Caco-2 (cell line): ENCODE measurements at regions not wholly inside any gene's neighbourhood (a gene's known extent, or its start where the extent isn't known, plus 50 kb on each side); places are given as distances from the start of the nearest gene placed in this dataset.
A peak's percentile ranks its signal among the peaks of the same experiment; 100 is the strongest.

Source experiments
- BruUV-seq: library from RNA; stranded (reverse); fragments of 400-500 nt; replicated peaks from 2 replicates; lab custom pipeline; 2021; lab: Mats Ljungman, UMichigan
- CTCF ChIA-PET: fragments of 300-600 bp; sonication (Branson Sonifier 250); formaldehyde crosslinking; loops from one replicate; lab custom pipeline; 2022; ENCODE audit warnings: antibody characterized with exemption; lab: Charles Lee
- POLR2A ChIA-PET: fragments of 300-600 bp; sonication (Branson Sonifier 250); formaldehyde crosslinking; loops from one replicate; lab custom pipeline; 2022; ENCODE audit warnings: antibody characterized with exemption; lab: Charles Lee
- DNase-seq, 2 experiments: peaks; one replicate each; pipeline versions ENCODE4 v3.0.0 to v3.0.0-alpha.2; 2020 to 2022
- H3K27me3 ChIP-seq: replicated peaks from 2 replicates; pipeline ENCODE4 v1.6.0; 2011; ENCODE audit warnings: low read length; ENCODE audit not compliant: control insufficient read depth, insufficient read depth
- H3K36me3 ChIP-seq: 2 replicates; pipeline ENCODE4 v1.5.1; 2011; ENCODE audit warnings: low read length; ENCODE audit not compliant: control insufficient read depth, insufficient read depth
- H3K4me1 ChIP-seq: fragments of 250-450 bp; sonication (Bioruptor Pico); 2 replicates; pipeline ENCODE4 v1.5.1; 2020; ENCODE audit warnings: mild to moderate bottlenecking
- H3K4me3 ChIP-seq: 2 replicates; pipeline ENCODE4 v1.5.1; 2011; ENCODE audit warnings: low read depth, mild to moderate bottlenecking, control low read depth, low read length
- H3K9me3 ChIP-seq: fragments of 250-450 bp; sonication (Bioruptor Pico); 2 replicates; pipeline ENCODE4 v1.5.1; 2020; ENCODE audit warnings: mild to moderate bottlenecking, moderate library complexity
- H3K27ac Mint-ChIP-seq: one replicate; pipeline ENCODE4 v1.8.0; 2022; ENCODE audit warnings: mixed read lengths; ENCODE audit not compliant: unreplicated experiment
- H3K27me3 Mint-ChIP-seq: one replicate; pipeline ENCODE4 v1.8.0; 2022; ENCODE audit warnings: mixed read lengths; ENCODE audit not compliant: insufficient read depth, unreplicated experiment
- H3K36me3 Mint-ChIP-seq: one replicate; pipeline ENCODE4 v1.8.0; 2022; ENCODE audit warnings: mild to moderate bottlenecking, mixed read lengths; ENCODE audit not compliant: insufficient read depth, unreplicated experiment
- H3K4me1 Mint-ChIP-seq: one replicate; pipeline ENCODE4 v1.8.0; 2022; ENCODE audit warnings: low read depth, mixed read lengths; ENCODE audit not compliant: unreplicated experiment
- H3K4me3 Mint-ChIP-seq: one replicate; pipeline ENCODE4 v1.8.0; 2022; ENCODE audit warnings: mild to moderate bottlenecking, moderate library complexity, mixed read lengths; ENCODE audit not compliant: unreplicated experiment
- H3K9me3 Mint-ChIP-seq: one replicate; pipeline ENCODE4 v1.8.0; 2022; ENCODE audit warnings: mixed read lengths; ENCODE audit not compliant: unreplicated experiment
- intact Hi-C: fragments of 100-400 bp; cut with micrococcal nuclease; formaldehyde crosslinking; loops from one replicate; pipeline ENCODE4 v1.10.0; 2022; ENCODE audit not compliant: unreplicated experiment
- TF ChIP-seq, protein P1 (sequence below), 2 experiments: fragments of 200-600 bp in 1 of 2; IDR thresholded peaks; 1 replicate in 1 of 2; 2 replicates in 1 of 2; pipeline versions ENCODE4 v1.5.1 to v1.8.0; 2011 to 2022; ENCODE audit warnings: antibody characterized with exemption in 1 of 2, control low read depth in 1 of 2, inconsistent platforms in 1 of 2, low read depth in 1 of 2, low read length in 1 of 2, mild to moderate bottlenecking in 1 of 2, moderate library complexity in 1 of 2; ENCODE audit not compliant: insufficient read depth in 1 of 2, severe bottlenecking in 1 of 2, unreplicated experiment in 1 of 2

DNA sequence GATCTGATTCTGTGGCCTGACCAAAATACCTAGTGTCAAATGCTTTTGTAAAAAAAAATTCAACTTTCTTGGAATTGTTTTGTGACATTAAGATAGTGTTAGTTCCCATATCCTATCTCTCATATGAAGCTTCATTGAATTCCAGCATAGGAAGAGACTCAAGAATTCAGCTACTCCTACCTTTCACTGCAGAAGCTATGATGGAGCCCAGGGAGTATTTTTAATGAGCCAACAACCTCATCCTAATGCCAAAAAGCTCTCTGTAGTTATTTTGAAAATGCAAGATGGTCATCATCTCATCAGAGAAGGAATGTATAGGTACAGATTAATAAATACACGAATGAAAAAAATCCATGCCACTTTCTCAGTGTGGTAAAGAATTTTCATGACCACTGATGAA lies 431.2 kb upstream of the SGCG start:
- Mint-ChIP-seq H3K9me3 (no peaks in the 10 kb centered on the region), H3K27ac (no peak overlapping the region), H3K4me1 (no peaks in the 10 kb centered on the region), H3K36me3 (no peaks in the 10 kb centered on the region), H3K27me3 (peaks cover 2% of the 10 kb centered on the region), H3K4me3 (no peak overlapping the region)
- H3K36me3 ChIP-seq = no peaks in the 10 kb centered on the region
- no peaks in the 10 kb centered on the region for H3K4me1 ChIP-seq
- TF ChIP-seq, protein P1, sequence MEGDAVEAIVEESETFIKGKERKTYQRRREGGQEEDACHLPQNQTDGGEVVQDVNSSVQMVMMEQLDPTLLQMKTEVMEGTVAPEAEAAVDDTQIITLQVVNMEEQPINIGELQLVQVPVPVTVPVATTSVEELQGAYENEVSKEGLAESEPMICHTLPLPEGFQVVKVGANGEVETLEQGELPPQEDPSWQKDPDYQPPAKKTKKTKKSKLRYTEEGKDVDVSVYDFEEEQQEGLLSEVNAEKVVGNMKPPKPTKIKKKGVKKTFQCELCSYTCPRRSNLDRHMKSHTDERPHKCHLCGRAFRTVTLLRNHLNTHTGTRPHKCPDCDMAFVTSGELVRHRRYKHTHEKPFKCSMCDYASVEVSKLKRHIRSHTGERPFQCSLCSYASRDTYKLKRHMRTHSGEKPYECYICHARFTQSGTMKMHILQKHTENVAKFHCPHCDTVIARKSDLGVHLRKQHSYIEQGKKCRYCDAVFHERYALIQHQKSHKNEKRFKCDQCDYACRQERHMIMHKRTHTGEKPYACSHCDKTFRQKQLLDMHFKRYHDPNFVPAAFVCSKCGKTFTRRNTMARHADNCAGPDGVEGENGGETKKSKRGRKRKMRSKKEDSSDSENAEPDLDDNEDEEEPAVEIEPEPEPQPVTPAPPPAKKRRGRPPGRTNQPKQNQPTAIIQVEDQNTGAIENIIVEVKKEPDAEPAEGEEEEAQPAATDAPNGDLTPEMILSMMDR (IDR thresholded peaks at IDR 0.05; ENCODE audit: insufficient read depth in 1 of 2, low read depth in 1 of 2, low read length in 1 of 2, severe bottlenecking in 1 of 2, unreplicated experiment in 1 of 2) = no peak
- intact Hi-C loops = no loop called here
- no peak overlapping the region for H3K4me3 ChIP-seq
- POLR2A ChIA-PET = no interaction called here
- CTCF ChIA-PET = no interaction called here
- no TSS peak for BruUV-seq
- H3K27me3 ChIP-seq = no peaks in the 10 kb centered on the region
- no peak for DNase-seq
- peaks cover 11% of the 10 kb centered on the region; the same call in 1 of the 2 replicates for H3K9me3 ChIP-seq

DNA sequence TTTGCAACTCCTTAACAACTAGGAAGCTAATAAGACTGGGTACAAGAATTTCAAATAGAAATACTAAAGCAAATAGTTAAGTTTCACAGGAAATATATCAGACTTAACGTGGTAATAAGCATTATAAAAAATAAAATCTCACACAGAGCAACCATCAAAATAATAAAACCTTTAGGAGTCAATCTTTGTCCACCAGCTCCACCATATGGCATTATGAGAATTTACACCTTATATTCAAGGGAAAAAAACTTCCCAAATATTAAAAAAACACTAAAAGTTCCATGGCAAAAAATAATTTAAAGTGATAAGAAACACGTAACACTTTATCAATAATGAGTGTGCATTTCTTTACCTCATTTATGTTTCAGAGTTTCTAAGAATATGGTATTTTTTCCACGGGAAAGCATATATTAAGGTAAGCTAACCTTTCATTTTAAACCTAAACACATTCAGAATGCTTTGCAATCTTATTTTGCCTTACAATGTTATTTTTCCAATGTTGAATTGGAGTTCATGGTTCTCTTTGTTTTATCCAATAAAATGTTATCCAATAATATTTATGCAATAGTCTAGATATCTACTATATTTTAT lies 423.2 kb upstream of the SGCG start:
- ChIA-PET CTCF (interaction anchor here (1.1 kb wide), 1 partner anchor 1120 kb away, joined by 4 read pairs; no protein-coding TSS in a partner anchor), POLR2A (no interaction called here)
- TF ChIP-seq, protein P1 (IDR thresholded peaks at IDR 0.05; ENCODE audit: insufficient read depth in 1 of 2, low read depth in 1 of 2, low read length in 1 of 2, severe bottlenecking in 1 of 2, unreplicated experiment in 1 of 2) = peak; percentile 30 to 57
- H3K27ac Mint-ChIP-seq = no peak overlapping the region
- intact Hi-C loops = loop anchor here (2.0 kb wide), 1 partner anchor 1119 kb away; no protein-coding TSS in a partner anchor
- no peaks in the 10 kb centered on the region for H3K9me3 Mint-ChIP-seq
- no peak for DNase-seq
- H3K4me3 ChIP-seq = no peak overlapping the region
- peaks cover 11% of the 10 kb centered on the region; the same call in 1 of the 2 replicates for H3K9me3 ChIP-seq
- H3K4me1 Mint-ChIP-seq = no peaks in the 10 kb centered on the region
- no peak overlapping the region for H3K4me3 Mint-ChIP-seq
- no peaks in the 10 kb centered on the region for H3K4me1 ChIP-seq
- H3K27me3 ChIP-seq = no peaks in the 10 kb centered on the region
- H3K36me3 ChIP-seq = no peaks in the 10 kb centered on the region
- no peaks in the 10 kb centered on the region for H3K36me3 Mint-ChIP-seq
- no TSS peak for BruUV-seq
- H3K27me3 Mint-ChIP-seq = no peaks in the 10 kb centered on the region

DNA sequence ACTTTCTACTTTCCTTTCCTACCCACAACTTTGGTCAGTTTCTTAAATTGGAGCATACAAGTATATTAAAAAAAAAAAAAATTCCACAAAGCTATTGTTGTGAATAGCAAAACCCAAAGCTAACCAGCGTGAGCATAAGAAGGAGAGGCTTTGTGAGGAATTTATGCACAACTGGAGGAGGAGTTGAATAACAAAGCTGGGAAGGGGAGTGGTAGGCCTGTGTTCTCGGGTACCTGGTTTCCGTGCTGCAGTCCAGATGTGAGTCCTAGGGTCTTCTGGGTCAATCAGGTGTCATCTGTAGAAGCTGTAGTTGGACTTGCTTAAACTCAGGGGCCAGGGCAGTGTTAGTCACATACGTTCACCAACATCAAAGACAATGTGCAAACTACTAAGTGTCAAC lies 422.5 kb upstream of the SGCG start:
- intact Hi-C loops = no loop called here
- no peaks in the 10 kb centered on the region for H3K27me3 Mint-ChIP-seq
- H3K36me3 ChIP-seq = no peaks in the 10 kb centered on the region
- no peaks in the 10 kb centered on the region for H3K36me3 Mint-ChIP-seq
- ChIA-PET CTCF (interaction anchor here (1.1 kb wide), 1 partner anchor 1120 kb away, joined by 4 read pairs; no protein-coding TSS in a partner anchor), POLR2A (no interaction called here)
- H3K4me1 ChIP-seq = no peaks in the 10 kb centered on the region
- no peaks in the 10 kb centered on the region for H3K9me3 Mint-ChIP-seq
- H3K27me3 ChIP-seq = no peaks in the 10 kb centered on the region
- no peak for DNase-seq
- no TSS peak for BruUV-seq
- peaks cover 8% of the 10 kb centered on the region; the same call in 1 of the 2 replicates for H3K9me3 ChIP-seq
- no peak overlapping the region for H3K27ac Mint-ChIP-seq
- TF ChIP-seq, protein P1 (IDR thresholded peaks at IDR 0.05; ENCODE audit: insufficient read depth in 1 of 2, low read depth in 1 of 2, low read length in 1 of 2, severe bottlenecking in 1 of 2, unreplicated experiment in 1 of 2) = no peak
- no peak overlapping the region for H3K4me3 Mint-ChIP-seq
- H3K4me1 Mint-ChIP-seq = no peaks in the 10 kb centered on the region
- H3K4me3 ChIP-seq = no peak overlapping the region
